Astrocyte (in vitro differentiated cells and primary cell): ENCODE measurements at regions not wholly inside any gene's neighbourhood (a gene's known extent, or its start where the extent isn't known, plus 50 kb on each side); places are given as distances from the start of the nearest gene placed in this dataset.

Experiments used
- EZH2 ChIP-seq: IDR thresholded peaks from 2 replicates; pipeline ENCODE4 v1.6.1; 2012; ENCODE audit warnings: mild to moderate bottlenecking, low read length, inconsistent platforms; ENCODE audit not compliant: insufficient read depth
- TF ChIP-seq, protein P1 (sequence below): IDR thresholded peaks from 2 replicates; pipeline ENCODE4 v1.5.1; 2011; ENCODE audit warnings: low read depth, mild to moderate bottlenecking, inconsistent platforms, low read length, moderate library complexity; ENCODE audit not compliant: insufficient read depth

DNA sequence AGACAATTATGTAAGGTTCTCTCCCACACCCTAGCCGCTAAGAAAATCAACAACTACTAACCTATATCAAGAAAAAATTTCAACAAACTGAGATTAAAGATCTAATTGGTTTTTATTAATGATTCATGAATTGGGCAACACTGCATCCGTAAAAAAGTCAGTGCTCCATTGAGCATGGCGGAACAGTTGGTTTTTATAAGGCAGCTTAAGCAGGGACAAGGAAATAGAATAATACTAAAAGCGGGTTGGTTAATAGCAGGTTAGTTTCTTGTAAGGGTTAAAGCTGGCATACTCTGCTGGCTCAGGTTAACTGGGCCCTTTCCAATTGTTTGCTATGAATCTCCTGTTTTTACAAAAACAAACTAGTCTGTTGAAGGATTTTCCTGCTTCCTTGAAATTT lies 202.3 kb upstream of the RASGEF1B start:
- TF ChIP-seq, protein P1, sequence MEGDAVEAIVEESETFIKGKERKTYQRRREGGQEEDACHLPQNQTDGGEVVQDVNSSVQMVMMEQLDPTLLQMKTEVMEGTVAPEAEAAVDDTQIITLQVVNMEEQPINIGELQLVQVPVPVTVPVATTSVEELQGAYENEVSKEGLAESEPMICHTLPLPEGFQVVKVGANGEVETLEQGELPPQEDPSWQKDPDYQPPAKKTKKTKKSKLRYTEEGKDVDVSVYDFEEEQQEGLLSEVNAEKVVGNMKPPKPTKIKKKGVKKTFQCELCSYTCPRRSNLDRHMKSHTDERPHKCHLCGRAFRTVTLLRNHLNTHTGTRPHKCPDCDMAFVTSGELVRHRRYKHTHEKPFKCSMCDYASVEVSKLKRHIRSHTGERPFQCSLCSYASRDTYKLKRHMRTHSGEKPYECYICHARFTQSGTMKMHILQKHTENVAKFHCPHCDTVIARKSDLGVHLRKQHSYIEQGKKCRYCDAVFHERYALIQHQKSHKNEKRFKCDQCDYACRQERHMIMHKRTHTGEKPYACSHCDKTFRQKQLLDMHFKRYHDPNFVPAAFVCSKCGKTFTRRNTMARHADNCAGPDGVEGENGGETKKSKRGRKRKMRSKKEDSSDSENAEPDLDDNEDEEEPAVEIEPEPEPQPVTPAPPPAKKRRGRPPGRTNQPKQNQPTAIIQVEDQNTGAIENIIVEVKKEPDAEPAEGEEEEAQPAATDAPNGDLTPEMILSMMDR, result no peak
- no peak for TF ChIP-seq EZH2
